ENCODE measurements at regions not wholly inside any gene's neighbourhood (a gene's known extent, or its start where the extent isn't known, plus 50 kb on each side); places are given as distances from the start of the nearest gene placed in this dataset.

- intact Hi-C loops (cut with DNase I), result no loop called here
- DNase-seq, result no peak
Measured at GRCh38 chr4:24033626-24034025, 143.8 kb upstream of the PPARGC1A start.

DNA sequence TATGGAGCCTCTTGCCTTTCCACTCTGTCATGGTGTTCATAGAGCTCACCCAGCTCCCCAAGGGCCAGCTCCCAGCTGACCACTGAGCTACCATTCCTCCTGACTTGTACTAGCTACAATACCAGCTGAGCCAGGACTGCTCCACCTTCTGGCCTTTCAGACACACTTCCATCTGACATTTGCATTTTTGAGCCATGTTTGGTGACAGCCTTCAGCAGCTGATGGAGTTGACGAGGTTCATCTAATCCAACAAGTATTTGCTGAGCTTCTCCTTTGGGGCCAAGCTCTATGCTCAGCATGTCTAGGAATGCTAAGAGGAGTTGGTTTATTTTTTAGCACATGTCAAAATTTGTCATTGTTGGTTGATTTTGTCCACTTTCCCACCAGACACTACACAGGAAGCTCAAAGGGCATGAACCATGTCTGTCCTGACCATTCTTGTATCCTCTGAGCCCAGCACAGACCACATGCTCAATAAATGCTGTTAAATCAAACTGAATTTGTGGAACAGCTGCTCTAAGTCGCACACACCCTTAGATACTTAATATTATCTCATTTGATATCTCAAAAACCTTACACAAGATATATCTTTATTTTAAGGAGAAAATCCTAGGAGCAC, 142.6 kb upstream of the PPARGC1A start:
- TF ChIP-seq CTCF (IDR thresholded peaks at IDR 0.05), result no peak
- H3K27me3 ChIP-seq, result no peaks in the 10 kb centered on the region
- no peak overlapping the region for H3K4me3 ChIP-seq
- intact Hi-C loops (cut with DNase I), result no loop called here
- no peak overlapping the region for H3K27ac ChIP-seq
- no peaks in the 10 kb centered on the region for H3K4me1 ChIP-seq
- no peak for DNase-seq
- H3K36me3 ChIP-seq, result no peaks in the 10 kb centered on the region
- no peak overlapping the region for H3K9ac ChIP-seq (ENCODE audit: low read depth in 2 of 2, low read length in 2 of 2)
- H3K9me3 ChIP-seq, result no peaks in the 10 kb centered on the region

More at GRCh38 chr4:24033626-24034025, 143.8 kb upstream of the PPARGC1A start:
- Histone ChIP-seq H3K4me3 (no peak overlapping the region), H3K27ac (no peak overlapping the region), H3K9me3 (no peaks in the 10 kb centered on the region), H3K27me3 (no peaks in the 10 kb centered on the region), H3K4me1 (no peaks in the 10 kb centered on the region), H3K9ac (ENCODE audit: low read depth in 2 of 2, low read length in 2 of 2) (no peak overlapping the region), H3K36me3 (no peaks in the 10 kb centered on the region)
- no peak for TF ChIP-seq CTCF (IDR thresholded peaks at IDR 0.05)

DNA sequence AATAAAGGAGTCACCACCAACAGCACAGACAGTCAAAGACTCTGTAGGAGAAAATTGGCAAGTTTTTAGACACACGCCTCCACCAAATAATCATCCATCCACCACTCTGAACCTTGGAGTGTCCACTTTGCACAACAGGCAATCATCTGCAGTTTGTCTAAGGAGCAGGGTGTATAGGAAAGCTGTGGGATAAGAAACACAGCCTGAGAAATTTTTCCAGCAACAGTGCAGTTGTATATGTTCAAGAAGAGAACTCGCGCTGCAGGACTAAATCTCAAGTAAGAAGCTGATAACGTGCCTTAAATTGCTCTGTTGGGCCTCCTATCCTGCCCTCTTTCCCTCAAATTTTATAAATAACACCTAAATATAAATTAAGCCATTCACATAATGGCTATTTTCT, 136.7 kb upstream of the PPARGC1A start:
- TF ChIP-seq CTCF (IDR thresholded peaks at IDR 0.05), result no peak
- no peak overlapping the region for H3K4me3 ChIP-seq
- intact Hi-C loops (cut with DNase I), result loop anchor here (10.0 kb wide), 1 partner anchor 342 kb away; no protein-coding TSS in a partner anchor
- H3K4me1 ChIP-seq, result no peaks in the 10 kb centered on the region
- no peak overlapping the region for H3K9ac ChIP-seq (ENCODE audit: low read depth in 2 of 2, low read length in 2 of 2)
- no peaks in the 10 kb centered on the region for H3K27me3 ChIP-seq
- DNase-seq, result no peak
- H3K9me3 ChIP-seq, result no peaks in the 10 kb centered on the region
- H3K36me3 ChIP-seq, result no peaks in the 10 kb centered on the region
- H3K27ac ChIP-seq, result no peak overlapping the region

DNA sequence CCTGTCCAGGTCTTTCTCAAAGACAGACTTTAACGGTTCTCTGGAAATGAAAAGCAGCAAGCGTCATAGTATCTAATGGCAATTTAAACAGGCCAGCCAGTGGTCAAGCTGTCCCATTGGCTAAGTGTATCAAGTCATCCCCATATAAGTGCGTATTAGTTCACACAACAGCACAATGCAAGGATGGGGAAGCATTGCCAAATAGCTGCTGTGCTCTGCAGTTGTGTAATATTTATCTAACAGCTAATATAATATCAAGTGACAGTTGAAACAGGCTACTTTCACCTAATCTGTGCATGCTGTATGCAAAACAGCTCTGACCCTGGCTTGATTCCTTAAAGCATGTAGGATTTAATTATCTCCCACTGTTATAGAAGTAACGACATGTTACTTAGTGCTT, 134.8 kb upstream of the PPARGC1A start:
- intact Hi-C loops (cut with DNase I), result loop anchor here (10.0 kb wide), 1 partner anchor 340 kb away; no protein-coding TSS in a partner anchor
- Histone ChIP-seq H3K27me3 (no peaks in the 10 kb centered on the region), H3K4me1 (no peaks in the 10 kb centered on the region), H3K36me3 (no peaks in the 10 kb centered on the region), H3K27ac (no peak overlapping the region), H3K4me3 (no peak overlapping the region), H3K9ac (ENCODE audit: low read depth in 2 of 2, low read length in 2 of 2) (no peak overlapping the region), H3K9me3 (no peaks in the 10 kb centered on the region)
- no peak for DNase-seq
- no peak for TF ChIP-seq CTCF (IDR thresholded peaks at IDR 0.05)

- Histone ChIP-seq H3K27me3 (no peaks in the 10 kb centered on the region), H3K36me3 (no peaks in the 10 kb centered on the region), H3K4me1 (no peaks in the 10 kb centered on the region), H3K9me3 (no peaks in the 10 kb centered on the region), H3K4me3 (no peak overlapping the region), H3K27ac (no peak overlapping the region), H3K9ac (ENCODE audit: low read depth in 2 of 2, low read length in 2 of 2) (no peak overlapping the region)
- TF ChIP-seq CTCF (IDR thresholded peaks at IDR 0.05), result no peak
- intact Hi-C loops (cut with DNase I), result loop anchor here (10.0 kb wide), 1 partner anchor 339 kb away; no protein-coding TSS in a partner anchor
- DNase-seq, result no peak
Measured at GRCh38 chr4:24024157-24024556, 134.3 kb upstream of the PPARGC1A start.

Measured in colonic mucosa (tissue), 4 donors.